GM19372 (cell line): ENCODE measurements at regions not wholly inside any gene's neighbourhood (a gene's known extent, or its start where the extent isn't known, plus 50 kb on each side); places are given as distances from the start of the nearest gene placed in this dataset.

Source experiments
- ATAC-seq: cut with Tn5 transposase; IDR thresholded peaks from one replicate; pipeline ENCODE4 v1.9.1; 2021; ENCODE audit warnings: mild to moderate bottlenecking, low read depth, moderate library complexity; ENCODE audit not compliant: unreplicated experiment

GRCh38 chr6:97666889-97667288, 383.9 kb upstream of the MMS22L start:
- no peak for ATAC-seq

DNA sequence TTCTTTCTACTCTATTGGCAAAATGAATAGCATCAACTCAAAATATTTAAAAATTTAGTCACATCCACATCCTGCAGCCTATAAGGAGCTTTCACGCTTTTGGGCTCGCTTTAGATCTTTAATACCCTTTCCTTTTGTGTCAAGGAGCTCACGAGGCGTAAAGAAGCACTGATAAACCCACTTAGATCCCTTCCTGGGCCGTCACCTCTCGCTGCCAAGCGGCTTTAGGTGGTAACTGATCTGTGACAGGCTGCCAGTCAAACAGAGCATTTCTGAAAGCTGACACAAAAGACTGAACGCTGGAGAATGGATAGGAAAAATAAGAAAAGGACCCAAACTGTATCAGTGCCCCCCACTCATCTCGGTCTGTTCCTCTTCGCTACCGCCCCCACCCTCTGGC, 385.7 kb upstream of the MMS22L start:
- ATAC-seq: no peak

DNA sequence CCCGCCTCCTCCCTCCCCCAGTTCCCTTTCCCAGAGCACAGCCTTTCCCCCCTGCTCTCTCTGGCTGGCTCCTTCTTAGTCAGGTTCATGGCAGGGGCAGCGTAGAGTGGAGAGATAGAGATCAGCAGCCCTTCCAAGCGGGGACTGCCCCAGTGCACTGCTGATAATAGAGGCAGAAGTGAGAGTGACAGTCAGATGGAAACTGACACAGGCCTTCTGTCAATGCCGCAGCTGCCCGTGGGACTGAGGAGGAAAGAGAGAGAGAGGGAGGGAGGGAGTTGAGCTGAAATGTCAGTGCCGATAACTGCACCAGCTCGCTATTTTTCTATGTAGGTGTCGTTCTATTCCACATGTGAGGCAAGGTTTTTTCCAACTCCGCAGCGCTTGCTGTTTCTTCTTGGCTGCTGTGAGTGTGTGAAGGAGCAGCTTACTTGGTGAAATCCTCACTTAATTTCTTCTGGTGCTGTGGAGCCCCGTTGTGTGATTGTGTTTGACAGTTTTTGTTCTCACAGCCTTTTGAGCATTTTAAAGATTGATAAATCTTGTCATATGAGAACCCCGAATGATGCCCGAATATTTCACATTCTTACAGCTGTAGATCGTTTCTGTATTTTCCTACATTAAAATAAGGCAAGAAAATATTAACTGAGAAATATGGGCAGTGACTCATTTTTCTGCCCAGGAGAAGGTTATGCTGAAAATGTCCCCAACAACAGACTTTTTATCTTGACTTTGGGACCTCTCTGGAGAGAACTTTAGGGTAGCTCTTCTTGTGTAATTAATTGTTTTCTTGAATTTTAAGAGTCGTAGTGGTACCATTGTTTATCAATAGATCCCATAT, 386.4 kb upstream of the MMS22L start:
- ATAC-seq: peak; percentile 100

GRCh38 chr6:97674802-97675201, 391.8 kb upstream of the MMS22L start:
- ATAC-seq: no peak

DNA sequence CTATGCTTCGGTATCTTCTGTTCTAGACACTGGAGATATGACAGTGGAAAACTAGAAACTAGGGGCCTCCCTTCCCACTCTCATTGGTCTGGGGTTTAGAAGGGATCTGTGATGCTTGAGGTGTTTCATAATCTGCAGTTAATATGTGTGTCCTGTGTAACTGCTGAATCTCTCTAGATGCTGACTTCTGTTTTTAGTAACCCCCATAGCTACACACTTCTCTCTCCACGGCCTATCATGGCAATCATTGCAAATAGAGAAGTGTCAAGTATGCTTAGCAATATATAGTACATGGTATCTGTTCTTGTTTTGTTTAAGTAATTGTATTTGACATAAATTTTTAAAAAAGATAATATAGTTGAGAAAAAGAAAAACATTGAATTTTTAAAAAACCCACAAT, 394.6 kb upstream of the MMS22L start:
- no peak for ATAC-seq

GRCh38 chr6:97687916-97688315, 404.9 kb upstream of the MMS22L start:
- ATAC-seq: no peak

GRCh38 chr6:97689078-97689754, 406.2 kb upstream of the MMS22L start:
- no peak for ATAC-seq

DNA sequence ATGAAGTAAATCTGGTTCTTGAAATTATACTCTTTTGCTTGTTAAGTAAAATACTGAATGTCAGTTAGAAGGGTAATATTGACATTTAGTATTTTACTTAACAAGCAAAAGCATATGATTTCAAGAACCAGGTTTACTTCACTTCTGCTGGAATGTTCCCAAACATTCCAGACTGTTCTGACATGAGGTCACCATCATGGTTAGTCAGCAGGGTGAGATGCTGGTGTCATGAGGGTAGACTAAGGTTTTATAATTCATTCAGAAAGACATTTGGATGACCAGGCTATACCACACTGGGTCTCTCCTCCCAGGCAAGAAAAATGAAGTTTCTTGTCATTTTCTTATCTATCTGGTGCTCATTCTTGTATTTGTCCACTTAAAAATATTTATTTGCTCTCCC, 414.4 kb upstream of the MMS22L start:
- ATAC-seq: no peak

- no peak for ATAC-seq
Observed at GRCh38 chr6:97701801-97702200, 418.8 kb upstream of the MMS22L start.

DNA sequence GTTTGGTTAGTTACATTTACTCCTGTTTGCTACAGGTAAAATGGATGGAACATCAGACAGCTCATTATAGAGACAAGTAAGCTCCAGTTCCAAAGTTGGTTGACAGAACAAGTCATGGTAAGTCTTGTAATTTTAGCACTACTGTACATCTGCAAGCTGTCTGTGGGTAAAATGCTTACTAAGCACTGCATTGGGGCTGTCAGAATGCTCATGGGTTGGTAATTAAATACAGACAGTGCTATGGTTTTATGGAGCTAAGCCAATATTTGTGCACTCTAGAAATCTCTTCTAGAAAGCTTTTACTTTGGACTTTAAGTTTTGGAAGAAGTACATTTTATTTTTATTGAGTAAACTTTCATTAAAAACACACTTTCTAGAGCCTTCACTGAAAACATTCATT, 419.2 kb upstream of the MMS22L start:
- no peak for ATAC-seq

DNA sequence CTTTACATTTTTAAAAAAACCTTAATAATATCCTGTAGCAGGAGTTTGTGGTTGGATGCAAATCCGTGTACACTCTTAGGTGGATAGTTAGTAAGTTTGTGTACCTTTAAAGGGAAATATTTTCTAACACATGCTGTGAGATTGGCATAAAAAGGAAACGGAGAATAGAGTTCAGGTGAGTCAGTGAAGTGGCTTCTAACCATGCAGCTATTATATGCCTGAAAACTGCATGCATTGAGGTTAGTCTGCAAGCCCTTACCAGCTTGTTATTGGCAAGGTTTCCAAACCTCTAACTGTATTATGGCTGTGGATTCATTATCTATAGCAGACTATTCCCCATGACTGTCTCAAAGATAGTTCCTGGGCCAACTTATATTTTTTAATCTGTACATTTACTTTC, 420.6 kb upstream of the MMS22L start:
- no peak for ATAC-seq

- no peak for ATAC-seq
Observed at GRCh38 chr6:97705568-97705967, 422.6 kb upstream of the MMS22L start.

DNA sequence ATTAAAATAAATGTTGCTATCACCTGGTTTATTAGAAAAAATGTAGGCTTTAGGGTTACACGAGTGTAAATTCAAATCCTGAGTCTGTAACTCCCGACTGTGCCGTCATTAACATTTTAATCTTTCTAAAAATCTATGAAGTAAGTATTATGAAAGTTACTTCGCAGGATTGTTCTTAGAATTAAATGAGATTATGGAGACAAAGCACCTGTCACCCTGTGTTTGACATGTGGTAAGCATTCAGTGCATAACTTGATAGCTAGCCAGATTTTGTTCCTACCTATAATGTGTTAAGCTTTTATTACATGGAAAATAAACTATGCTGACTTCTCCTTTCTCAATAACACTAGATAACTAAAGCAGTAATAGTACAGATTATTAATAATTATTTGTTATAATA, 429.7 kb upstream of the MMS22L start:
- no peak for ATAC-seq

DNA sequence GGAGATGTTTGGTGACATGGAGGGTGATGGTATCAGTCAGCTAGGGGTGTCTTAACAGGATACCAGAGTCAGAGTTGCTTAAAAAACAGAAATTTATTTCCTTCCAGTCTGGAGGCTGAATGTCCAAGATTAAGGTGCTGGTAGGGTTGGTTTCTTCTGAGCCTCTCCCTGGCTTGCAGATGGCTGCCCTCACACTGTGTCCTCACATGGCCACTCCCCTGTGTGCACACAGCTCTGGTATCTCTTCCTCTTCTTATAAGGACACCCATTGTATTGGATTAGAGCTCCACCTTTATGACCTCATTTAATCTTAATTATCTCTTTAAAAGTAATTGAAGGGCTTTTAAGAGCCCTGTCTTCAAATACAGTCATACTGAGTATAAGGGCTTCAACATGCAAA, 431.8 kb upstream of the MMS22L start:
- no peak for ATAC-seq

- no peak for ATAC-seq
Observed at GRCh38 chr6:97717086-97717485, 434.1 kb upstream of the MMS22L start.

- ATAC-seq: no peak
Observed at GRCh38 chr6:97726378-97726777, 443.4 kb upstream of the MMS22L start.

- no peak for ATAC-seq
Observed at GRCh38 chr6:97732045-97732444, 449.0 kb upstream of the MMS22L start.

- no peak for ATAC-seq
Observed at GRCh38 chr6:97757575-97757974, 474.6 kb upstream of the MMS22L start.

DNA sequence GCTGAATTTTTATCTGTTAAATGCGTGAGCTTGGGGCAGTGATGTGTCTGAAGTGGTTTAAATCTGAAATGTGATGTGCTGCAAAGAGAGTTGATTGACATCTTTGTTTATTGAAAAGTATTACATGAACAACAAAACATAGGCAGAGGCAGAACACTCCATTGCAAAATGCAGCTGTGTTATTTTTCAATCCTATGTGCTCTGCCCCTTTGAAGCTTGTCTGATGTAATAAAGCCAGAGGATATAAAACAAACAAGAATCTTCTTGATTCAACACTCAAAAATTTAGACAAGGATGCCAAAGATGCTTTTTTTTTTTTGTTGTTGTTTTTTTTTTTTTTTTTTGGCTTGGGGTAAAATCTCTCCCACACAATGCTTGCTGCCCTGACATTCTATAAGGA, 482.4 kb upstream of the MMS22L start:
- ATAC-seq: no peak

GRCh38 chr6:97771372-97771771, 488.4 kb upstream of the MMS22L start:
- no peak for ATAC-seq

DNA sequence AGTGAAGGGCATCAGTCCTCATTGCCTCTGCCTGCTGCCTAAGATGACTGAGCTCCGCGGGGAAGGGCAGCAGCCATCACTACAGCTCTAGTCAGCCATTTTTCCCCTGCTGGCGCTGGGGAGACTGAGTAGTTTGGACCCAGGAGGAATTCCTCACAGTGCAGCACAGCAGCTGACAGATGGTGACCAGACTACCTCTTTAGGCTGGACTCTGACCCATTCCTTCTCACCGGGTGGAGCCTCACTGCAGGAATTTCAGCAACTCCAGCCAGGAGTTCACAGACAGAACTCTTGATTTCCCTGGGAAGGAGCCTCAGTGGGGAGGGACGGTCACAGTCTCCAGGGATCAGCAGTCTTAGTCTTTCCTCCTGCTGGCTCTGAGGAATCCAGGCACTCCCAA, 492.0 kb upstream of the MMS22L start:
- ATAC-seq: no peak
